Cardiac muscle cell (in vitro differentiated cells and primary cell): ENCODE measurements at regions not wholly inside any gene's neighbourhood (a gene's known extent, or its start where the extent isn't known, plus 50 kb on each side); places are given as distances from the start of the nearest gene placed in this dataset.
"Not testable (repeated sequence)": the region's sequence is repeated elsewhere in the genome, so short reads cannot be mapped to it uniquely, and the experiment has no call there.

ENCODE experiments used
- DNase-seq, 2 donors: peaks; one replicate each; pipeline versions ENCODE4 v3.0.0 to v3.0.0-alpha.2; 2010 to 2017; ENCODE audit warnings: low read depth in 1 of 2, low spot score in 1 of 2
- H3K27ac ChIP-seq: fragments of 200-600 bp; sonication (generic); 2 replicates; pipeline ENCODE4 v1.5.1; 2016
- H3K27me3 ChIP-seq: fragments of 200-600 bp; sonication (generic); 2 replicates; pipeline ENCODE4 v1.6.0; 2016; ENCODE audit warnings: control low read depth
- H3K36me3 ChIP-seq: fragments of 200-600 bp; sonication (generic); 2 replicates; pipeline ENCODE4 v1.5.1; 2016; ENCODE audit warnings: control low read depth
- H3K4me1 ChIP-seq: fragments of 200-600 bp; sonication (generic); 2 replicates; pipeline ENCODE4 v1.8.1; 2017; ENCODE audit warnings: low read depth, mild to moderate bottlenecking, mixed run types
- H3K4me3 ChIP-seq: fragments of 200-600 bp; sonication (generic); 2 replicates; pipeline ENCODE4 v1.5.1; 2016; ENCODE audit warnings: mild to moderate bottlenecking
- H3K9me3 ChIP-seq: fragments of 200-600 bp; sonication (generic); 2 replicates; pipeline ENCODE4 v1.5.1; 2017; ENCODE audit warnings: low read depth, mild to moderate bottlenecking, control low read depth
- CTCF ChIP-seq: IDR thresholded peaks from 2 replicates; pipeline ENCODE4 v1.5.1; 2012; ENCODE audit warnings: low read depth, mild to moderate bottlenecking, low read length

- no peaks in the 10 kb centered on the region for H3K36me3 ChIP-seq
- H3K4me1 ChIP-seq = no peaks in the 10 kb centered on the region
- no peak for TF ChIP-seq CTCF
- no peaks in the 10 kb centered on the region for H3K9me3 ChIP-seq
- DNase-seq = no peak
- no peaks in the 10 kb centered on the region for H3K27me3 ChIP-seq
- no peak overlapping the region for H3K27ac ChIP-seq
- H3K4me3 ChIP-seq = no peak overlapping the region
Observed at GRCh38 chr11:134844838-134845237, 432.8 kb upstream of the B3GAT1 start.

GRCh38 chr11:134843735-134844134, 431.7 kb upstream of the B3GAT1 start:
- no peaks in the 10 kb centered on the region for H3K4me1 ChIP-seq
- no peak for TF ChIP-seq CTCF
- no peaks in the 10 kb centered on the region for H3K9me3 ChIP-seq
- no peaks in the 10 kb centered on the region for H3K27me3 ChIP-seq
- no peak overlapping the region for H3K4me3 ChIP-seq
- no peak overlapping the region for H3K27ac ChIP-seq
- no peaks in the 10 kb centered on the region for H3K36me3 ChIP-seq
- no peak for DNase-seq

GRCh38 chr11:134843020-134843419, 431.0 kb upstream of the B3GAT1 start:
- DNase-seq = no peak
- Histone ChIP-seq H3K27ac (no peak overlapping the region), H3K27me3 (no peaks in the 10 kb centered on the region), H3K4me3 (no peak overlapping the region), H3K4me1 (no peaks in the 10 kb centered on the region), H3K9me3 (no peaks in the 10 kb centered on the region), H3K36me3 (no peaks in the 10 kb centered on the region)
- TF ChIP-seq CTCF = no peak

- Histone ChIP-seq H3K9me3 (no peaks in the 10 kb centered on the region), H3K27ac (no peak overlapping the region), H3K4me3 (no peak overlapping the region), H3K4me1 (no peaks in the 10 kb centered on the region), H3K27me3 (no peaks in the 10 kb centered on the region), H3K36me3 (no peaks in the 10 kb centered on the region)
- DNase-seq = no peak
- no peak for TF ChIP-seq CTCF
Observed at GRCh38 chr11:134841972-134842371, 429.9 kb upstream of the B3GAT1 start.

- Histone ChIP-seq H3K4me3 (no peak overlapping the region), H3K27me3 (no peaks in the 10 kb centered on the region), H3K9me3 (no peaks in the 10 kb centered on the region), H3K36me3 (no peaks in the 10 kb centered on the region), H3K4me1 (no peaks in the 10 kb centered on the region), H3K27ac (no peak overlapping the region)
- no peak for DNase-seq
- no peak for TF ChIP-seq CTCF
Observed at GRCh38 chr11:134841411-134841810, 429.4 kb upstream of the B3GAT1 start.

GRCh38 chr11:134840945-134841344, 428.9 kb upstream of the B3GAT1 start:
- no peaks in the 10 kb centered on the region for H3K4me1 ChIP-seq
- no peak for DNase-seq
- TF ChIP-seq CTCF = no peak
- no peak overlapping the region for H3K27ac ChIP-seq
- H3K27me3 ChIP-seq = no peaks in the 10 kb centered on the region
- H3K9me3 ChIP-seq = no peaks in the 10 kb centered on the region
- no peaks in the 10 kb centered on the region for H3K36me3 ChIP-seq
- no peak overlapping the region for H3K4me3 ChIP-seq

GRCh38 chr11:134840165-134840564, 428.1 kb upstream of the B3GAT1 start:
- DNase-seq = not testable (repeated sequence)

More at GRCh38 chr11:134840165-134840564, 428.1 kb upstream of the B3GAT1 start:
- H3K4me3 ChIP-seq, H3K27ac ChIP-seq, H3K9me3 ChIP-seq, H3K4me1 ChIP-seq, H3K36me3 ChIP-seq, H3K27me3 ChIP-seq: not testable (repeated sequence)
